IMR-90 (cell line): ENCODE measurements at regions not wholly inside any gene's neighbourhood (a gene's known extent, or its start where the extent isn't known, plus 50 kb on each side); places are given as distances from the start of the nearest gene placed in this dataset.

ENCODE experiments used
- ATAC-seq: fragments of 200-7000 bp; cut with Tn5 transposase; 2 replicates; pipeline ENCODE4 v1.9.1; 2020; ENCODE audit warnings: low read depth, mild to moderate bottlenecking, moderate library complexity
- BruUV-seq: library from RNA; stranded (reverse); fragments of 400-500 nt; replicated peaks from 2 replicates; lab custom pipeline; 2021; lab: Mats Ljungman, UMichigan
- CTCF ChIA-PET: fragments of 300-600 bp; formaldehyde crosslinking; extraction: SDS; loops from one replicate; lab custom pipeline; 2021; ENCODE audit warnings: antibody characterized with exemption; lab: Yijun Ruan, JAX
- POLR2A ChIA-PET: fragments of 300-600 bp; sonication (Branson Sonifier 250); formaldehyde crosslinking; loops from one replicate; lab custom pipeline; 2022; ENCODE audit warnings: antibody characterized with exemption; ENCODE audit not compliant: unreplicated experiment; lab: Charles Lee
- DNase-seq: peaks from one replicate; pipeline ENCODE4 v3.0.0; 2013
- H2AFZ ChIP-seq: replicated peaks from 2 replicates; pipeline ENCODE3; 2013; ENCODE audit warnings: low read length, mild to moderate bottlenecking; ENCODE audit not compliant: poor library complexity
- H2AK5ac ChIP-seq: 2 replicates; pipeline ENCODE4 v1.6.1; 2013; ENCODE audit warnings: low read depth, low read length, inconsistent platforms
- H2AK9ac ChIP-seq: replicated peaks from 2 replicates; pipeline ENCODE3; 2013; ENCODE audit warnings: mild to moderate bottlenecking, low read depth, low read length, moderate library complexity; ENCODE audit not compliant: poor library complexity
- H2BK120ac ChIP-seq: 2 replicates; pipeline ENCODE4 v1.6.1; 2013; ENCODE audit warnings: low read depth, low read length, inconsistent platforms
- H2BK15ac ChIP-seq: 3 replicates; pipeline ENCODE4 v1.6.1; 2013; ENCODE audit warnings: low read depth, low read length, inconsistent platforms
- H2BK20ac ChIP-seq: 2 replicates; pipeline ENCODE4 v1.6.1; 2013; ENCODE audit warnings: low read depth, mild to moderate bottlenecking, inconsistent platforms, low read length, moderate library complexity
- H2BK5ac ChIP-seq: 2 replicates; pipeline ENCODE4 v1.6.1; 2013; ENCODE audit warnings: mild to moderate bottlenecking, low read depth, low read length, inconsistent platforms; ENCODE audit not compliant: poor library complexity, severe bottlenecking
- H3K14ac ChIP-seq: replicated peaks from 2 replicates; pipeline ENCODE4 v1.6.1; 2013; ENCODE audit warnings: low read depth, low read length, inconsistent platforms
- H3K18ac ChIP-seq: 2 replicates; pipeline ENCODE4 v1.6.1; 2013; ENCODE audit warnings: low read depth, low read length, control low read depth
- H3K23ac ChIP-seq: 2 replicates; pipeline ENCODE4 v1.6.1; 2013; ENCODE audit warnings: low read depth, low read length, inconsistent platforms
- H3K27ac ChIP-seq: 2 replicates; pipeline ENCODE4 v1.5.1; 2013; ENCODE audit warnings: mild to moderate bottlenecking, control low read depth, low read length; ENCODE audit not compliant: insufficient read depth
- H3K27me3 ChIP-seq: 2 replicates; pipeline ENCODE4 v1.6.1; 2013; ENCODE audit warnings: low read length; ENCODE audit not compliant: control insufficient read depth, insufficient read depth
- H3K36me3 ChIP-seq: 2 replicates; pipeline ENCODE4 v1.6.1; 2013; ENCODE audit warnings: low read length, mixed read lengths; ENCODE audit not compliant: control insufficient read depth, insufficient read depth
- H3K4ac ChIP-seq: 2 replicates; pipeline ENCODE4 v1.6.1; 2013; ENCODE audit warnings: low read depth, low read length, inconsistent platforms
- H3K4me1 ChIP-seq: 2 replicates; pipeline ENCODE4 v1.6.1; 2013; ENCODE audit warnings: low read length, mixed read lengths; ENCODE audit not compliant: control insufficient read depth, insufficient read depth
- H3K4me2 ChIP-seq: 2 replicates; pipeline ENCODE4 v1.6.1; 2013; ENCODE audit warnings: low read depth, mild to moderate bottlenecking, control low read depth, low read length, moderate library complexity
- H3K4me3 ChIP-seq: 2 replicates; pipeline ENCODE4 v1.5.1; 2013; ENCODE audit warnings: low read depth, mild to moderate bottlenecking, control low read depth, low read length, moderate library complexity; ENCODE audit not compliant: insufficient read depth
- H3K56ac ChIP-seq: 2 replicates; pipeline ENCODE4 v1.6.1; 2013; ENCODE audit warnings: low read length, inconsistent platforms; ENCODE audit not compliant: insufficient read depth; ENCODE audit errors: extremely low read depth
- H3K79me1 ChIP-seq, 2 experiments: 2 replicates each; pipeline ENCODE4 v1.6.1; 2013; ENCODE audit warnings: low read length in 2 of 2, inconsistent platforms in 1 of 2, low read depth in 1 of 2
- H3K9ac ChIP-seq: 2 replicates; pipeline ENCODE4 v1.6.1; 2013; ENCODE audit warnings: low read depth, low read length, control low read depth
- H3K9me1 ChIP-seq: 2 replicates; pipeline ENCODE4 v1.6.1; 2013; ENCODE audit warnings: low read length, inconsistent platforms; ENCODE audit not compliant: insufficient read depth
- H3K9me3 ChIP-seq: 2 replicates; pipeline ENCODE4 v1.6.1; 2013; ENCODE audit warnings: low read length; ENCODE audit not compliant: control insufficient read depth, insufficient read depth
- H4K20me1 ChIP-seq: 2 replicates; pipeline ENCODE4 v1.6.1; 2013; ENCODE audit warnings: low read length, inconsistent platforms; ENCODE audit not compliant: insufficient read depth
- H4K5ac ChIP-seq: 2 replicates; pipeline ENCODE4 v1.6.1; 2013; ENCODE audit warnings: mild to moderate bottlenecking, low read depth, low read length, control low read depth
- H4K8ac ChIP-seq, 2 experiments: 2 replicates each; pipeline ENCODE4 v1.6.1; 2013; ENCODE audit warnings: low read depth in 2 of 2, low read length in 2 of 2, control low read depth in 1 of 2, inconsistent platforms in 1 of 2
- H4K91ac ChIP-seq: 2 replicates; pipeline ENCODE4 v1.6.1; 2013; ENCODE audit warnings: low read depth, low read length, inconsistent platforms; ENCODE audit not compliant: insufficient read depth
- ELK1 ChIP-seq: fragments of 150-350 bp; IDR thresholded peaks from 2 replicates; pipeline ENCODE4 v1.6.1; 2016; ENCODE audit warnings: low read depth, mild to moderate bottlenecking, low read length, moderate library complexity, borderline replicate concordance
- MAFK ChIP-seq: IDR thresholded peaks from 2 replicates; pipeline ENCODE4 v1.6.1; 2012; ENCODE audit warnings: low read depth, low read length, improper control_type of control experiment
- MXI1 ChIP-seq: IDR thresholded peaks from 2 replicates; pipeline ENCODE4 v1.6.1; 2012; ENCODE audit warnings: low read depth, mild to moderate bottlenecking, low read length, moderate library complexity, borderline replicate concordance
- RAD21 ChIP-seq: IDR thresholded peaks from 2 replicates; pipeline ENCODE4 v1.6.1; 2012; ENCODE audit warnings: low read length, improper control_type of control experiment
- WGBS, 2 experiments: methylation state at CpG; one replicate each; pipeline versions ENCODE4 v1.1.5 to v1.1.7; 2013; ENCODE audit warnings: missing lambda C conversion rate in 2 of 2; ENCODE audit not compliant: insufficient read length in 1 of 2; ENCODE audit errors: extremely low coverage in 2 of 2; 5-methylcytosine and 5-hydroxymethylcytosine counted together
- dilution Hi-C: fragments of 300-500 bp; cut with HindIII; formaldehyde crosslinking; loops from one replicate; pipeline ENCODE4 v1.14.3; 2018; ENCODE audit warnings: low sequenced_read_pairs; ENCODE audit not compliant: unreplicated experiment
- in situ Hi-C: fragments of 300-500 bp; cut with MboI; formaldehyde crosslinking; loops from 3 replicates; pipeline ENCODE4 v1.14.3; 2019; ENCODE audit warnings: low sequenced_read_pairs, inconsistent platforms, mixed read lengths
- intact Hi-C: fragments of 100-400 bp; cut with micrococcal nuclease; formaldehyde crosslinking; loops from 2 replicates; pipeline ENCODE4 v1.10.0; 2022

DNA sequence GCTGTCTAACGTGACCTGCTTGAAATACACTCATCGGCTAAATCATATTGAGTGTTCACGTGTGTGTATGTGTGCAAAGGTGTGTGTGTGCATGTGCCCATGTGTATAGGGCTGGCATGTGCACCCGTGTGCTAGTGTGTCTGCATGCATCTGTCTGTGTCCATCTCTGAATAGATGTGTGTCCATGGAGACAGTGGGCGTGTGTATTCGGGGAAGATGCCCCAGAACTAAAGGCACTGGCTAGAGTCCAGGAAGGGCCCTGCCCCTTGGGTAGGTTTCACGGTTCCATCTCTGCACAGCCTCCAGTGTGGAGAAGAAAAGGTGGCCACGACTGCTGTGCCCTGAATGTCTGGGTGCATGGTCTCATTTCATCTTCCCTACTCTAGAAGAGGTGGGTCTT, 220.3 kb downstream of the MN1 start:
- dilution Hi-C loops, result no loop called here
- no peak for ATAC-seq
- no TSS peak for BruUV-seq

More for the DNA sequence above, 220.3 kb downstream of the MN1 start:
- H3K27ac ChIP-seq, result no peak overlapping the region
- peaks cover 44% of the 10 kb centered on the region for H3K27me3 ChIP-seq
- no peak overlapping the region for H4K5ac ChIP-seq
- ChIA-PET CTCF (no interaction called here), POLR2A (no interaction called here)
- H2BK5ac ChIP-seq, result no peak overlapping the region
- H3K79me1 ChIP-seq, result no peaks in the 10 kb centered on the region
- H3K9me1 ChIP-seq, result peaks cover 11% of the 10 kb centered on the region
- H4K20me1 ChIP-seq, result no peaks in the 10 kb centered on the region
- H3K56ac ChIP-seq, result no peak overlapping the region
- WGBS, 2 experiments, result 86% methylated on average over 3 of the region's 8 CpGs; no CpG with 5 or more reads in 1 of the 2 experiments
- no peak overlapping the region for H2AK9ac ChIP-seq
- no peak overlapping the region for H3K23ac ChIP-seq
- no peak overlapping the region for H3K9ac ChIP-seq
- in situ Hi-C loops (no loop called here), intact Hi-C loops (no loop called here)
- no peak overlapping the region for H2AK5ac ChIP-seq
- no peaks in the 10 kb centered on the region; the same call in 1 of the 2 replicates for H3K4me1 ChIP-seq
- no peak for TF ChIP-seq MXI1
- no peak for TF ChIP-seq ELK1
- no peak for TF ChIP-seq MAFK
- no peak for TF ChIP-seq RAD21
- H2BK120ac ChIP-seq, result no peak overlapping the region
- H3K14ac ChIP-seq, result no peak overlapping the region
- H3K4ac ChIP-seq, result no peak overlapping the region
- H2BK20ac ChIP-seq, result no peak overlapping the region
- H4K91ac ChIP-seq, result no peak overlapping the region
- no peaks in the 10 kb centered on the region for H3K36me3 ChIP-seq
- H2AFZ ChIP-seq, result no peak overlapping the region
- H3K18ac ChIP-seq, result no peak overlapping the region
- H4K8ac ChIP-seq, result no peak overlapping the region
- H2BK15ac ChIP-seq, result no peak overlapping the region
- H3K9me3 ChIP-seq, result no peaks in the 10 kb centered on the region
- no peak overlapping the region for H3K4me3 ChIP-seq
- H3K4me2 ChIP-seq, result no peak overlapping the region
- DNase-seq, result no peak
